GM19351 (cell line): ENCODE measurements at regions not wholly inside any gene's neighbourhood (a gene's known extent, or its start where the extent isn't known, plus 50 kb on each side); places are given as distances from the start of the nearest gene placed in this dataset.
"Not testable (repeated sequence)": the region's sequence is repeated elsewhere in the genome, so short reads cannot be mapped to it uniquely, and the experiment has no call there.

Source experiments
- ATAC-seq: cut with Tn5 transposase; IDR thresholded peaks from one replicate; pipeline ENCODE4 v1.9.1; 2021; ENCODE audit warnings: mild to moderate bottlenecking, moderate library complexity; ENCODE audit not compliant: unreplicated experiment

GRCh38 chr10:60479305-60480020, 89.8 kb upstream of the ANK3 start:
- no peak for ATAC-seq

GRCh38 chr10:60476451-60476850, 86.8 kb upstream of the ANK3 start:
- ATAC-seq = no peak

DNA sequence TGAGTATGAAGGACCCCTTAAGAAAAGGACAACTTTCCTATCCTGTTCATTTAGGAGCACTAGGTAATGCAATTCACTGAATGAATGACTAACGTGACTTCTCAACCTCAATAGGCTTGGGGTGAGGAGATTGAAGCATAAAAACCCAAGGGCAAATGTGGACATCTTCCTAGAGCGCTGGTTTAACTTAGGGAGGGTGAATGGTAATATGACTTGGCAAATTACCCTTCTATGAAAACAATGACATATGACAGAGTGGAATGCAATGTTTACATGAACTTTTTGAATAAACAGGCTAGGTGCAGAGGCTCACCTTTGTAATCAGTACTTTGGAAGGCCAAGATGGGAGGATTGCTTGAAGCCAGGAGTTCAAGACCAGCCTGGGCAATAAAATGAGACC, 83.9 kb upstream of the ANK3 start:
- no peak for ATAC-seq

- no peak for ATAC-seq
Observed at GRCh38 chr10:60470091-60470490, 80.4 kb upstream of the ANK3 start.

DNA sequence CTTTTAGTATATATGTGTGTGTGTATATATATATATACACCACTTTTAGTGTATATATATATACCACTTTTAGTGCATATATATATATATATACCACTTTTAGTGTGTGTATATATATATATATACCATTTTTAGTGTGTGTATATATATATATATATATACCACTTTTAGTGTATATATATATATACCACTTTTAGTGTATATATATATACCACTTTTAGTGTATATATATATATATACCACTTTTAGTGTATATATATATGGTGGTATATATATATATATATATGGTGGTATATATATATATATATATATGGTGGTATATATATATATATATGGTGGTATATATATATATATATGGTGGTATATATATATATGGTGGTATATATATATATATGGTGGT, 79.5 kb upstream of the ANK3 start:
- not testable (repeated sequence) for ATAC-seq

DNA sequence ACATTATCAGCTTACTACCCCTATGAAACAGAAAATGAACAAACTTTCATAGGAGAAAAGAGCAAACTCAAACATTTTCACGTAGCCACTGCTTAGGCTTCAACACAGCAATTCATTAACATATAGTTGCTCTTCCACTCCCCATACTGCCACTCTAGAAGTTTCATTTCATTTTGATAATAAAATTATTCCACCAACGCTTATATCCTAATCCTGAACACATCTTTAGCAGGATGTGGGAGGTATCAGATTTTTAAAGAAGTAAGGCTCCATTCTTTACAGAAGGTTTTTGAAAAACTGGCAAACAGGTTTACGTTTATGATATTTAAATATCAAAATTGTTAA, 77.5 kb upstream of the ANK3 start:
- no peak for ATAC-seq

DNA sequence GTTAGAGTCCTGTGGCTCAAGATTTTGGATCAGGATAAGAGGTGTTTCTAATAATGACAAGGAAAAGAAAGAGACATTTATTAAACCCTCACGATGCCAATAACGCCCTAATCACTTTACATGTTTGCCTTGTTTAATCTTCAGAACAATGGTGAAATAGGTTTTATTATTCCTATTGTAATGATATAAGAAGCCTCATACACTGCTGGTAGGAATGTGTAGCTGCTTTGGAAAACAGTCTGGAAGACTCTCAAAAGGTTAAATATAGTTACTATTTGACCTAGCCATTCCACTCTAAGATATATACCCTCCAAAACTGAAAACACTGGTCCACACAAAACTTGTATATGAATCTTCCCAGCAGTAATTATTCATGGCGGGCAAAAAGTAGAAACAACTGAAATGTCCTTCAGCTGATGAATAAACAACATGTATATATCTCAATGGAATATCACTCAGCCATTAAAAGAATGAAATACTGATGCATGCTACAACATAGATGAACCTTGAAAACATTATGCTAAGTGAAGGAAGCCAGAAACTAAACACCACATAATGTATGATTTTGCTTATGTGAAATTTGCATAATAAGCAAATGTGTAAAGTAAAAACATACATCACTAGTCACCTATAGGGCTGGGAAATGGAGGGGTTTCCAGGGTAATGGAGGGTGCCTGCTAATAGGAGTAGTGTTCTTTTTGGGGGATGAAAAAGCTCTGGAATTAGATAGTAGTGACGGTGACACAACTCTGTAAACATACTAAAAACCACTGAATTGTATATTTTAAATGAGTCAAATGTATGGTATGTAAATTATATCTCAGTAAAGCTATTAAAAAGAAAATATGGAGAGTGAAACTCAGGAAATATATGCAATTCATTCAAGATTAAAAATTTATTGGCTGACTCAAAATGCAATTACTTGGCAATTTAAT, 76.9 kb upstream of the ANK3 start:
- ATAC-seq = no peak

DNA sequence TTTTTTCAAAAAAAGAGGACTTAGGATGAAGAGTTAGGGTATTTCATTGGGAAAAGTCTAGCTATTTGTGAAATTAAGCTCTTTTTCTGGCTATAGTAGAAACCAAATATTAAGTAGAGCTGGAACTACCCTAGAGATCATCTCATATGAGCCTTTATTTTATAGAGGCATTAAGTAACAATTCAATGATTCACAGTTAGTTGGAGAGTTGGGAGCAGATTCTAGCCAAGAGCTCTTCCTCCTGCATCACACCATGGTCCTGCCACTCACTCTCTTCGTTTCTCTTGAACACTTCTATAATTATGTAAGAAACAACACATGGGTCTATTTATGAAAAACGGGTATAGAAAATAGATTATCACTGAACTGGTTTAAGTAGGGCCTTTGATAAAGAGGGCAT, 76.1 kb upstream of the ANK3 start:
- no peak for ATAC-seq

GRCh38 chr10:60464659-60465058, 75.0 kb upstream of the ANK3 start:
- ATAC-seq = no peak

- no peak for ATAC-seq
Observed at GRCh38 chr10:60463746-60464145, 74.1 kb upstream of the ANK3 start.

DNA sequence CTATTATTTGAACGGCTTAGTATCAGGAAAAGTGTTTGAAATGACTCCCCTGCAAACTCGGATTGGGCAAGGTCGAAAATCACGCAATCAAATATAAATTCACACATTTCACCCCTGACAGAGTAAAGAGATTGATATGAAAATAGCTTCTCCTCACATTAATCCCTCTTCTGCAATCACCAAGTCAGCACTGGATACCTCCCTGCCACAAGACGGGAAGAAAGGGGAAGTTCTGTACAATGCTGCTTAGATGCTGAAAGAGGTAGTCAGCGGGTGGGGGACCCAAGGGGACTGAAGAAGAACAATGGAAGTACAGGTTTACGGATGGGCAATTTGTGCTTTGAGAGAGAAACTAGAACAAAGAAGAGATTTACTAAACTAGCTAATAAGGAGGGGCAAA, 72.0 kb upstream of the ANK3 start:
- ATAC-seq = no peak

DNA sequence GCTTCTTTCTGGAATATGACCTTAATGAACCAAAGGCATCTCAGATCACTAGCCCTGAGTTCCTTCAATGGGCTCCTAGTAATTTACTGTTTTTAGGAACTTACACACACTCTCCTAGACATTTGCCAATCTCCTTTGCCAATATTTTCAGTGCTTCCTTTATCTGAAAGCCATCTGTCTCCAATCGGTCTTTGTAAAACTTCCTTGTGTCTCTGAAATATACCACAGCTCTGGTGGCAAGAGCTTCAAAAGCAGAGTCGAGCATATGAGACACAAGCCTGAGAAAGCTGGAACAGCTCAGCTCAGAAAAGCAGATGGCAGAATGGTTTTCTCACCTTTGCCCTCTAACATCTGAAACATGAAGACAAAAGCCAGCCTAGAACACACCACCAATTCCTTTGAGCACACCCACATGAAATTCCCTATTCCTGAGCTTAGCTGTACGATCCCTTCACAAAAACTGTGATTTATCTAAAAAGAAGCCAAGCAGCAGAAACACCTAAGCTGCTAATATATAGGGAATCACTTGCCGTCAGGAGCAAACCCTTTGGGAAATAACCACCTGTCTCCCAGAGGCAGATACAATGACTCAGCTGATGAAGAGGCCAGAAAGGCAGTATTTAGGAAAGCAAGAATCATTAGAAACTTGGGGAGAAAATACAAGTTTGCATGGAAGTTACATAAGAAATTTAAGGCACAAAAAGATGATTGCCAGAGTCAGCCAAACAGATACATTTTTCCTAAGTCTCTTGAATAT, 70.2 kb upstream of the ANK3 start:
- ATAC-seq = no peak

DNA sequence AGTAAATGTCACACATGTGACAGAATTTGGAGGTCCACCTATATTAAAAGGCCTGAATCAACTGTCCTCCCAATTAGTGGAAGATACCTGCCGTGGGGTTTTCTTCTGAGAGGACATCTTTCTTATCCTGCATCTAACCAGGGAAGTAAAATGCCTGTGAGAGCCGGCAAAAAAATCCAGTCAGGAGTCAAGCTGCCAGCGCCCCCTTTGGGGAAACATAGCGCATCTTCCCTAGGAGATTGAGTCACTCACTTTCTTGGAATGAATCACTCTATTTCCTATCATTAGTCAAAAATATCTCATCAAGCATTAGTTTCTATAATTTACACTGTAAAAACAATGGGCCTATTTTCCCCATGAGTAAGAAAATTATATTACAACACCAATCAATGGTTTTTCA, 66.4 kb upstream of the ANK3 start:
- no peak for ATAC-seq

- ATAC-seq = no peak
Observed at GRCh38 chr10:60454336-60454735, 64.7 kb upstream of the ANK3 start.

DNA sequence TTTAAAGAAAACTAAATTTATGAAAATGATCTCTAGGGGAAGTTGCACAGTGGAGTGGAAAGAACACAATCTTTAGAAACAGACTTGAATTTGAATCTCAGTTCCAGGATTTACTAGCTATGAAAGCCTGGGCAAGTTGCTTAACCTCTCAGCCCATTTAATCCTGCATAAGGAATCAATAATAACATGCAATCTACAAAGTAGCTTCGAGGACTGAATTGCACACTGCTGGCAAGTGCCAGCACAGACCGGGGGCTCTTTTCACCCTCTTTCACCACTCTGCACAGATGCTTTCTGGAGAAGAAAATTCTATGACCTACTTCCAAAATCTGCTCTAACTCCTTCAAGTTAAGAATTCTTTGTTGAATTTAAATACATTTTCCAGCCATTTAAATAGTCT, 63.4 kb upstream of the ANK3 start:
- ATAC-seq = no peak

DNA sequence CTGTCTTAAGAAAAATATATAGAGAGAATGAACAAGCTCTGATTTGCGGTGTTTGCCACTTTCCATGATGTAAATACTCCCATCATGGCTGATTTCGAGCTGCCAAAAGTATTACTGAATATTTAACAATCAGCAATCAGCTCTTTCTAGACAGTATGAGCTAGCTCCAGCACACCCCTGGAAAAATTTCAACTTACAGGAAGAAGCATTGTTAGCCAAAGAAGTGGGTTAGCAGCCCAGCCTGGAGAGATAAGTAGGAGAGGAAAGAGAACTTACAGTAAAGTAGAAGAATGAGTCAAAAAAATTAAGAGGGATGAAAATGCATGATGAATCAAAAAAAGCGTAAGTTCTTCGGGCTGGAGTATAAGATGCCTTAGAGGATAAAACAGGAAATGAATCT, 60.6 kb upstream of the ANK3 start:
- ATAC-seq = no peak

GRCh38 chr10:60448246-60448645, 58.6 kb upstream of the ANK3 start:
- ATAC-seq = no peak

- no peak for ATAC-seq
Observed at GRCh38 chr10:60446851-60447250, 57.2 kb upstream of the ANK3 start.

DNA sequence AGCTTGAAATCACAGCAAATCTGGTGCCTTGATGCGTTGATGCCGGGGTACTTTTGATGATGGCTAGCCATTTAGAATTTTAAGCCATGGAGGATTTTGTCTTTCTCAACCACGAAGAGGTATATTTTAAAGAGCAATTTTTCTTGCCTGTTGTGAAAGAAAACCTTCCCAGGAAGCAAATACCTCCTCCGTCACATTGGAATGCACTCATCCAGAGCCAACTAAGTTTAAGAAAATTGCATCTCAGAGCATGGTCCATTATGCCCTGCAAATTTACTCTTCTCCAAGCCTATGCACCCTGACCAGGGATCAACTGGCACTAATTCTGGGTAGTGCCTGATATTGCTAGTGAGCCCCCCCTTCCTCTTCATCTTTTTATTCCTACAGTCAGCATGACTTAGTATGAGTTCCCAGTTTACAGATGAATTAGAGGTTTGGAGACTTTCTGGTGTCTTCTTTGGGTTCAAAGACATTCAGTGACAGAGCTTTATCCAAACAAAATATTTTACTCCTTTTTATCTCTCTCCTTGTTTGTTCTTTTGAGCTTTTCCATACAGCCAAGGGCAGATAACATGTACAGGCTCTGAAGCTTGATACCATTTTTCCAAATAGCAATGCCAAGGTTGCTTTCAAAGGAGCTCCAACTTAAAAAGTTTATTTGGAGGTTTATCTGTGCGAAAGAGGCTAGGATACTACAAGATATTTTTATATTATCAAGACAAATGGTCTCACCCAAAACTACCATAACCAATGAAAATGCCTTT, 56.6 kb upstream of the ANK3 start:
- no peak for ATAC-seq

DNA sequence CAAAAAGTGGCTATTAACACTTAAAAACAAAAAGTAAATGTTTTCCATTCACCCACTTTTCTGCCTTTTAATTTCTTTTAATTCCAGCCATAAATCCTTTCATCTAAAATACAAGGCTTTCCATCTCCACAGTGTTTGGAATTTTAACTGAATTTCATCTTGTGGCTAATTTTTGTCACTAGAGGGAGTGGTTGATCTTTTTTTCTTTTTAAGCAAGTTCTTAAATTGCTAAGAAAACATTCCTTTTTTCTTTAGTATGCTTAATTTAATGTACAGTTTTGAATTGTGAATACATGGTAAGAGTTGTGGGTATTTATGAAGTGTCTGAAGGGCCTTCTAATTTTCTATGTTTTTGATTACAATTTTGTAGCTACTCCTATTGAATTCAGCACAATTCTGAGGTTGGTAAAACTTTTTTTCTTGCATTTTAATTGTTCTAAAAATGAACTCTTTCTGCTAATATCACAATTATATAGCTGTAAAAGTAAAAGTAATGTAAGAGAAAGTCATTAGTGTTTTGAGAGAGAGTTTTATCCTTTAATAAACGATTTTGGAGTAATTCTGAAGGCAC, 54.9 kb upstream of the ANK3 start:
- no peak for ATAC-seq

DNA sequence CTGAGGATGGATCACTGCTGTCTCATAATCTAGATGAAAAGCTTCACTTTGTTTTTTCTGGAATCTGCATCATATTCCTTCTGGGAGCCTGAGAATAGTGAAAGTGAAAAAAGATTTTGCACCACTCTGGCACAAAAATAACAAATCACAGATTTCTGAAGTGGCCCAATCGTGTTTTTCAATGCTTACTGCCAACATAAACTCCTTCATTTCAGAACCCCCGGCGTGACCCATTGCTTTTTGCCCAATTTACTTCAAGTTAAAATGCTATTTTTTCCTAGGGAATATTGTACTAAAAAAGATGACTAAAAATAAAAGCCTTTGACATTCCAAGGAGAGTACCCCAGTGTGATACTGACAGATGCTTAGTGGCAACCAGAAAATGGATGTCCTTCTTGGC, 53.7 kb upstream of the ANK3 start:
- ATAC-seq = no peak
